IMR-90 (cell line): ENCODE measurements at regions not wholly inside any gene's neighbourhood (a gene's known extent, or its start where the extent isn't known, plus 50 kb on each side); places are given as distances from the start of the nearest gene placed in this dataset.

Experiments used
- ATAC-seq: fragments of 200-7000 bp; cut with Tn5 transposase; 2 replicates; pipeline ENCODE4 v1.9.1; 2020; ENCODE audit warnings: low read depth, mild to moderate bottlenecking, moderate library complexity
- BruUV-seq: library from RNA; stranded (reverse); fragments of 400-500 nt; replicated peaks from 2 replicates; lab custom pipeline; 2021; lab: Mats Ljungman, UMichigan
- CTCF ChIA-PET: fragments of 300-600 bp; formaldehyde crosslinking; extraction: SDS; loops from one replicate; lab custom pipeline; 2021; ENCODE audit warnings: antibody characterized with exemption; lab: Yijun Ruan, JAX
- POLR2A ChIA-PET: fragments of 300-600 bp; sonication (Branson Sonifier 250); formaldehyde crosslinking; loops from one replicate; lab custom pipeline; 2022; ENCODE audit warnings: antibody characterized with exemption; ENCODE audit not compliant: unreplicated experiment; lab: Charles Lee
- DNase-seq: peaks from one replicate; pipeline ENCODE4 v3.0.0; 2013
- H2AFZ ChIP-seq: replicated peaks from 2 replicates; pipeline ENCODE3; 2013; ENCODE audit warnings: low read length, mild to moderate bottlenecking; ENCODE audit not compliant: poor library complexity
- H2AK5ac ChIP-seq: 2 replicates; pipeline ENCODE4 v1.6.1; 2013; ENCODE audit warnings: low read depth, low read length, inconsistent platforms
- H2AK9ac ChIP-seq: replicated peaks from 2 replicates; pipeline ENCODE3; 2013; ENCODE audit warnings: mild to moderate bottlenecking, low read depth, low read length, moderate library complexity; ENCODE audit not compliant: poor library complexity
- H2BK120ac ChIP-seq: 2 replicates; pipeline ENCODE4 v1.6.1; 2013; ENCODE audit warnings: low read depth, low read length, inconsistent platforms
- H2BK15ac ChIP-seq: 3 replicates; pipeline ENCODE4 v1.6.1; 2013; ENCODE audit warnings: low read depth, low read length, inconsistent platforms
- H2BK20ac ChIP-seq: 2 replicates; pipeline ENCODE4 v1.6.1; 2013; ENCODE audit warnings: low read depth, mild to moderate bottlenecking, inconsistent platforms, low read length, moderate library complexity
- H2BK5ac ChIP-seq: 2 replicates; pipeline ENCODE4 v1.6.1; 2013; ENCODE audit warnings: mild to moderate bottlenecking, low read depth, low read length, inconsistent platforms; ENCODE audit not compliant: poor library complexity, severe bottlenecking
- H3K14ac ChIP-seq: replicated peaks from 2 replicates; pipeline ENCODE4 v1.6.1; 2013; ENCODE audit warnings: low read depth, low read length, inconsistent platforms
- H3K18ac ChIP-seq: 2 replicates; pipeline ENCODE4 v1.6.1; 2013; ENCODE audit warnings: low read depth, low read length, control low read depth
- H3K23ac ChIP-seq: 2 replicates; pipeline ENCODE4 v1.6.1; 2013; ENCODE audit warnings: low read depth, low read length, inconsistent platforms
- H3K27ac ChIP-seq: 2 replicates; pipeline ENCODE4 v1.5.1; 2013; ENCODE audit warnings: mild to moderate bottlenecking, control low read depth, low read length; ENCODE audit not compliant: insufficient read depth
- H3K27me3 ChIP-seq: 2 replicates; pipeline ENCODE4 v1.6.1; 2013; ENCODE audit warnings: low read length; ENCODE audit not compliant: control insufficient read depth, insufficient read depth
- H3K36me3 ChIP-seq: 2 replicates; pipeline ENCODE4 v1.6.1; 2013; ENCODE audit warnings: low read length, mixed read lengths; ENCODE audit not compliant: control insufficient read depth, insufficient read depth
- H3K4ac ChIP-seq: 2 replicates; pipeline ENCODE4 v1.6.1; 2013; ENCODE audit warnings: low read depth, low read length, inconsistent platforms
- H3K4me1 ChIP-seq: 2 replicates; pipeline ENCODE4 v1.6.1; 2013; ENCODE audit warnings: low read length, mixed read lengths; ENCODE audit not compliant: control insufficient read depth, insufficient read depth
- H3K4me2 ChIP-seq: 2 replicates; pipeline ENCODE4 v1.6.1; 2013; ENCODE audit warnings: low read depth, mild to moderate bottlenecking, control low read depth, low read length, moderate library complexity
- H3K4me3 ChIP-seq: 2 replicates; pipeline ENCODE4 v1.5.1; 2013; ENCODE audit warnings: low read depth, mild to moderate bottlenecking, control low read depth, low read length, moderate library complexity; ENCODE audit not compliant: insufficient read depth
- H3K56ac ChIP-seq: 2 replicates; pipeline ENCODE4 v1.6.1; 2013; ENCODE audit warnings: low read length, inconsistent platforms; ENCODE audit not compliant: insufficient read depth; ENCODE audit errors: extremely low read depth
- H3K79me1 ChIP-seq, 2 experiments: 2 replicates each; pipeline ENCODE4 v1.6.1; 2013; ENCODE audit warnings: low read length in 2 of 2, inconsistent platforms in 1 of 2, low read depth in 1 of 2
- H3K9ac ChIP-seq: 2 replicates; pipeline ENCODE4 v1.6.1; 2013; ENCODE audit warnings: low read depth, low read length, control low read depth
- H3K9me1 ChIP-seq: 2 replicates; pipeline ENCODE4 v1.6.1; 2013; ENCODE audit warnings: low read length, inconsistent platforms; ENCODE audit not compliant: insufficient read depth
- H3K9me3 ChIP-seq: 2 replicates; pipeline ENCODE4 v1.6.1; 2013; ENCODE audit warnings: low read length; ENCODE audit not compliant: control insufficient read depth, insufficient read depth
- H4K20me1 ChIP-seq: 2 replicates; pipeline ENCODE4 v1.6.1; 2013; ENCODE audit warnings: low read length, inconsistent platforms; ENCODE audit not compliant: insufficient read depth
- H4K5ac ChIP-seq: 2 replicates; pipeline ENCODE4 v1.6.1; 2013; ENCODE audit warnings: mild to moderate bottlenecking, low read depth, low read length, control low read depth
- H4K8ac ChIP-seq, 2 experiments: 2 replicates each; pipeline ENCODE4 v1.6.1; 2013; ENCODE audit warnings: low read depth in 2 of 2, low read length in 2 of 2, control low read depth in 1 of 2, inconsistent platforms in 1 of 2
- H4K91ac ChIP-seq: 2 replicates; pipeline ENCODE4 v1.6.1; 2013; ENCODE audit warnings: low read depth, low read length, inconsistent platforms; ENCODE audit not compliant: insufficient read depth
- CEBPB ChIP-seq: IDR thresholded peaks from 2 replicates; pipeline ENCODE4 v1.6.1; 2012; ENCODE audit warnings: low read depth, low read length, improper control_type of control experiment
- CTCF ChIP-seq: conservative IDR thresholded peaks from 2 replicates; pipeline ENCODE4 v1.5.1; 2012; ENCODE audit warnings: mild to moderate bottlenecking, low read depth, low read length, improper control_type of control experiment
- FOS ChIP-seq: fragments of 150-350 bp; IDR thresholded peaks from 2 replicates; pipeline ENCODE4 v1.6.1; 2016; ENCODE audit warnings: low read depth, low read length
- MAFK ChIP-seq: IDR thresholded peaks from 2 replicates; pipeline ENCODE4 v1.6.1; 2012; ENCODE audit warnings: low read depth, low read length, improper control_type of control experiment
- MAZ ChIP-seq: IDR thresholded peaks from 2 replicates; pipeline ENCODE4 v1.6.1; 2012; ENCODE audit warnings: low read depth, mild to moderate bottlenecking, low read length, improper control_type of control experiment, moderate library complexity, borderline replicate concordance
- RFX5 ChIP-seq: IDR thresholded peaks from 2 replicates; pipeline ENCODE4 v1.8.0; 2012; ENCODE audit warnings: low read depth, mild to moderate bottlenecking, low read length, moderate library complexity
- WGBS, 2 experiments: methylation state at CpG; one replicate each; pipeline versions ENCODE4 v1.1.5 to v1.1.7; 2013; ENCODE audit warnings: missing lambda C conversion rate in 2 of 2; ENCODE audit not compliant: insufficient read length in 1 of 2; ENCODE audit errors: extremely low coverage in 2 of 2; 5-methylcytosine and 5-hydroxymethylcytosine counted together
- dilution Hi-C: fragments of 300-500 bp; cut with HindIII; formaldehyde crosslinking; loops from one replicate; pipeline ENCODE4 v1.14.3; 2018; ENCODE audit warnings: low sequenced_read_pairs; ENCODE audit not compliant: unreplicated experiment
- in situ Hi-C: fragments of 300-500 bp; cut with MboI; formaldehyde crosslinking; loops from 3 replicates; pipeline ENCODE4 v1.14.3; 2019; ENCODE audit warnings: low sequenced_read_pairs, inconsistent platforms, mixed read lengths
- intact Hi-C: fragments of 100-400 bp; cut with micrococcal nuclease; formaldehyde crosslinking; loops from 2 replicates; pipeline ENCODE4 v1.10.0; 2022

GRCh38 chr6:14258117-14258516 lies 140.5 kb downstream of the CD83 start:
- intact Hi-C loops (no loop called here), dilution Hi-C loops (no loop called here), in situ Hi-C loops (no loop called here)
- Histone ChIP-seq H2BK5ac (no peak overlapping the region), H4K8ac (no peak overlapping the region), H3K4me2 (no peak overlapping the region), H3K27ac (no peak overlapping the region), H2BK20ac (no peak overlapping the region), H3K27me3 (peaks cover 8% of the 10 kb centered on the region), H3K9me3 (peaks cover 2% of the 10 kb centered on the region; the same call in 1 of the 2 replicates), H2BK120ac (no peak overlapping the region), H3K36me3 (no peaks in the 10 kb centered on the region), H3K4ac (no peak overlapping the region), H3K23ac (no peak overlapping the region), H2BK15ac (no peak overlapping the region), H3K9ac (no peak overlapping the region), H4K5ac (no peak overlapping the region), H3K4me3 (no peak overlapping the region), H3K14ac (no peak overlapping the region), H3K4me1 (no peaks in the 10 kb centered on the region), H4K20me1 (no peaks in the 10 kb centered on the region), H3K79me1 (no peaks in the 10 kb centered on the region), H3K18ac (no peak overlapping the region), H3K9me1 (no peaks in the 10 kb centered on the region), H2AK5ac (no peak overlapping the region), H3K56ac (no peak overlapping the region), H2AK9ac (no peak overlapping the region), H4K91ac (no peak overlapping the region), H2AFZ (no peak overlapping the region)
- WGBS, 2 experiments = no CpG with 5 or more reads among the region's 2 CpGs
- DNase-seq (no peak), ATAC-seq (no peak)
- BruUV-seq = no TSS peak
- TF ChIP-seq RFX5 (no peak), CTCF (no peak), MAFK (no peak), CEBPB (no peak), FOS (no peak), MAZ (no peak)
- POLR2A ChIA-PET = no interaction called here
- CTCF ChIA-PET = no interaction called here
